ENCODE measurements at regions not wholly inside any gene's neighbourhood (a gene's known extent, or its start where the extent isn't known, plus 50 kb on each side); places are given as distances from the start of the nearest gene placed in this dataset.

- TF ChIP-seq, protein P1, sequence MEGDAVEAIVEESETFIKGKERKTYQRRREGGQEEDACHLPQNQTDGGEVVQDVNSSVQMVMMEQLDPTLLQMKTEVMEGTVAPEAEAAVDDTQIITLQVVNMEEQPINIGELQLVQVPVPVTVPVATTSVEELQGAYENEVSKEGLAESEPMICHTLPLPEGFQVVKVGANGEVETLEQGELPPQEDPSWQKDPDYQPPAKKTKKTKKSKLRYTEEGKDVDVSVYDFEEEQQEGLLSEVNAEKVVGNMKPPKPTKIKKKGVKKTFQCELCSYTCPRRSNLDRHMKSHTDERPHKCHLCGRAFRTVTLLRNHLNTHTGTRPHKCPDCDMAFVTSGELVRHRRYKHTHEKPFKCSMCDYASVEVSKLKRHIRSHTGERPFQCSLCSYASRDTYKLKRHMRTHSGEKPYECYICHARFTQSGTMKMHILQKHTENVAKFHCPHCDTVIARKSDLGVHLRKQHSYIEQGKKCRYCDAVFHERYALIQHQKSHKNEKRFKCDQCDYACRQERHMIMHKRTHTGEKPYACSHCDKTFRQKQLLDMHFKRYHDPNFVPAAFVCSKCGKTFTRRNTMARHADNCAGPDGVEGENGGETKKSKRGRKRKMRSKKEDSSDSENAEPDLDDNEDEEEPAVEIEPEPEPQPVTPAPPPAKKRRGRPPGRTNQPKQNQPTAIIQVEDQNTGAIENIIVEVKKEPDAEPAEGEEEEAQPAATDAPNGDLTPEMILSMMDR (IDR thresholded peaks at IDR 0.05; ENCODE audit: unreplicated experiment in 3 of 3) = no peak
- peaks cover 5% of the 10 kb centered on the region for H3K4me1 Mint-ChIP-seq
- H3K4me3 Mint-ChIP-seq = no peak overlapping the region
- H3K9me3 Mint-ChIP-seq = no peaks in the 10 kb centered on the region
- H3K36me3 Mint-ChIP-seq (ENCODE audit: low read depth) = no peaks in the 10 kb centered on the region
- H3K27me3 Mint-ChIP-seq (ENCODE audit: low read depth) = peaks cover 35% of the 10 kb centered on the region
- H3K27ac Mint-ChIP-seq = no peak overlapping the region
These were observed 269.9 kb upstream of the SFSWAP start for GRCh38 chr12:131441060-131441396.

GRCh38 chr12:131441638-131442336 is 269.1 kb upstream of the SFSWAP start:
- Mint-ChIP-seq H3K4me1 (peaks cover 5% of the 10 kb centered on the region), H3K36me3 (ENCODE audit: low read depth) (no peaks in the 10 kb centered on the region), H3K9me3 (no peaks in the 10 kb centered on the region), H3K27ac (no peak overlapping the region), H3K4me3 (no peak overlapping the region), H3K27me3 (ENCODE audit: low read depth) (peaks cover 28% of the 10 kb centered on the region)
- TF ChIP-seq, protein P1 (IDR thresholded peaks at IDR 0.05; ENCODE audit: unreplicated experiment in 3 of 3) = no peak

DNA sequence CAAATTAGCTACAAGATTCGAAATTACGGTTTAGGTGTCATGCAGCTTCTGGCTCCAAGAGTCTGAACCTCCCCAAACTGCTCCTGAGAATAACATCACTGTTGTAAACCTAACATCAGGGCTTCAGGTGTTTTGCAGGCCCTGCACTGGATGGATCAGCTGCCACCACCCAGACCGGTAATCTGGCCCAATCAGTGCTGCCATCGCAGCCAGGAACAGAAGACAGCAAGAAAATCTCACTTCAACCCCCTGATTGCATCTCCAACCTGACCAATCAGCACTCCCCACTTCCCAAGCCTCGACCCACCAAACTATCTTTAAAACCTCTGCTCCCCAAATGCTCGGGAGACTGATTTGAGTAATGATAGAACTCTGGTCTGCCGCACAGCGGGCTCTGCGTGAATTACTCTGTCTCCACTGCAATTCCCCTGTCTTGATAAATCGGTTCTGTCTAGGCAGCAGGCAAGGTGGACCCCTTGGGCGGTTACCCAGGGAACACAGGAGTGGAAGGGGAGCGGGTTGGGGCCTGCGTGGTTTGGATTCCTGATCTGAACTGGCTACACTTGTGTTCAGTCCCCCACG is 268.5 kb upstream of the SFSWAP start:
- no peaks in the 10 kb centered on the region for H3K36me3 Mint-ChIP-seq (ENCODE audit: low read depth)
- TF ChIP-seq, protein P1 (IDR thresholded peaks at IDR 0.05; ENCODE audit: unreplicated experiment in 3 of 3) = no peak
- peaks cover 21% of the 10 kb centered on the region for H3K27me3 Mint-ChIP-seq (ENCODE audit: low read depth)
- no peaks in the 10 kb centered on the region for H3K9me3 Mint-ChIP-seq
- peaks cover 5% of the 10 kb centered on the region for H3K4me1 Mint-ChIP-seq
- no peak overlapping the region for H3K27ac Mint-ChIP-seq
- H3K4me3 Mint-ChIP-seq = no peak overlapping the region

DNA sequence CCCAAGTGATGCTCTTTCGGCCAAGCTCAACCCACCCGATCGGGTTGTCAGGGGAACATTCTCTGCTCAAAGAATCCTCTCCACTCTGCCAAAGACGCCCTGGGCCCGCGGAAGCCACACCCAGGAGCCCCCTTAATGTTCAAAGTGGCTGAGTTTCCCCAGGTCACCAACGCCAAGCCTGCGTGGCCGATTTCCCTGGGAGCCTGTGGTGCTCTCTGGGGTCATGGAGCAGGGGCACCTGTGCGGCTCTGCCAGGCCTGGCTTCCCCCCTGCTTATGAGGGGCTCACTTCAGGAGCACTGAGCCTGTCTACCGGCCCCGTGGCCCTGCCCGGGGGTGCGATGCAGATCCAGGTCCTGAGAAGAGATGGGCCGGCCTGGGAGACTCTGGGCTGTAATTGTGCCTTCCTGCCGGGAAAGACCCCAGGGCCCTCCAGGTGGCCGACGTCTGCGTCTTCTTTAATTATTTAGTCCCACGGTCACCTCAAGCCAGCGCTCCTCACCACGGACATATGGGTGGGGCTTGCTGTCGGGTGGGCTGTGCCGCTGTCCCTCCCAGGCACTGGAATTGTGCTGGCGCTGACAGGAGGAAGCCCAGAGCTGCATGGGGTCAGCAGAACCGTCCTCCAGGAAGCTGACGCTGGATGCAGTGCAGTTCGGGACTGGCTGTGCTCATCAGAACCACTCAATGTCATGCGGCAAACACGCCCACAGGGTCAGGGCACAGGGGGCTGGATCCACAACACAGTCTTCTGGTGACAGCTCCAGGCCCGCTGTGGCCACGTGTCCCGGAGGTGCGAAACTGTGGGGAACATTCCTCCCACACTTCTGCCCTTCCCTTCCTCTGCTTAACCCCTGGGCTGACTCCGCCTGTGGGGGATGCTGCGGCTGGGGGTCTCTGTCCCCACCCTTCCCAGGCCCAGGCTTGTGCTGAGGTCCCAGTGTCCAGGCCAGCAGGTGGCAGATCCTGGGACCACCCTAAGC is 267.6 kb upstream of the SFSWAP start:
- no peak overlapping the region for H3K4me3 Mint-ChIP-seq
- peaks cover 3% of the 10 kb centered on the region for H3K9me3 Mint-ChIP-seq
- H3K27ac Mint-ChIP-seq = no peak overlapping the region
- H3K36me3 Mint-ChIP-seq (ENCODE audit: low read depth) = no peaks in the 10 kb centered on the region
- TF ChIP-seq, protein P1 (IDR thresholded peaks at IDR 0.05; ENCODE audit: unreplicated experiment in 3 of 3) = no peak
- peaks cover 5% of the 10 kb centered on the region for H3K4me1 Mint-ChIP-seq
- peaks cover 20% of the 10 kb centered on the region for H3K27me3 Mint-ChIP-seq (ENCODE audit: low read depth)

DNA sequence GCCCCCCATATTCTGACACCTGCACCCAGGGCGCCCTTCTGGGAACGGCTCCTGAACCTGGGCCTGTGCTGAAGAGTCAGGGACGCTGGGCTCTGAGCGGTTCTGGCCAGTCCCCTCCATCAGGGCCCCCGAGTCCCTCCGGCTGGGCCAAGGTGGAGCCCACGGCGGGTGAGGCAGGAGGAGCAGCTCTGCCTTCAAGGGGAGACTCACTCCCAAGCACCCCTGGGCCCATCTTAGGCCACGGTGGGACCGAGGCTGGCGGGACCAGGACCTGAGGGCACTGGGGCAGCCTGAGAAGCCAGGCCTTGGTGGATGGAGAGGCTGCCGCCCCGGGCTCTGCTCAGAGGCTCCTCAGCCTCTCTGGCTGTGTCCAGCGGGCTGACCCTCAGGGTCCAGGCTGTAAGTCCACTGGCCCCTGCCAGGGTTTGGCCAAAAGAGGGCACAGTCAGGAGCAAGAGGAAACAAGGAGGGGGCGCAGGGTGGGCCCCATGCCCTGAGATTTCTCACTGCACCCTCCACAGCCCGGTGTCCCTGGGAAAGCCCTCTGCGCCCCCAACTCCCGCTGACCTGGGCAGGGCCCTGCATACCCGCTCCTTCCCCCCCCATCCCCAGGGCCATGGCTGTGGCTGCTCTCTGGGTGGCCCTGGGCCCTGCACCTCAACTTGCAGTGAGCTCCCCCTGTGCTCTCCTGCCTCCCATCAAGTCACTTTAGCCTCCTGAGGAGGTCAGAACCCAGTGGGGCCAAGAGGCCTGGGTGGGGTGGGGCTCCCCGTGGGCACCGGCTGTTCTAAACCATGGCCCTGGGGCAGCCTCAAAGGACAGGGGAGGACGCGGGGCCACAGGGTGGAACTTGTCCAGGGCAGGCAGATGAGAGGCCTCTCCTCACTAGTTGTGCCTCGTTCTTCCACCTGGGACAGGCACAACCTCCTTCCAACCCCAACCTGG is 266.4 kb upstream of the SFSWAP start:
- H3K27ac Mint-ChIP-seq = no peak overlapping the region
- H3K4me3 Mint-ChIP-seq = no peak overlapping the region
- H3K36me3 Mint-ChIP-seq (ENCODE audit: low read depth) = no peaks in the 10 kb centered on the region
- TF ChIP-seq, protein P1 (IDR thresholded peaks at IDR 0.05; ENCODE audit: unreplicated experiment in 3 of 3) = no peak
- H3K9me3 Mint-ChIP-seq = peaks cover 8% of the 10 kb centered on the region
- peaks cover 5% of the 10 kb centered on the region for H3K4me1 Mint-ChIP-seq
- peaks cover 20% of the 10 kb centered on the region for H3K27me3 Mint-ChIP-seq (ENCODE audit: low read depth)
